ENCODE measurements at regions not wholly inside any gene's neighbourhood (a gene's known extent, or its start where the extent isn't known, plus 50 kb on each side); places are given as distances from the start of the nearest gene placed in this dataset.

- H3K4me2 ChIP-seq, result no peak overlapping the region
- no peaks in the 10 kb centered on the region for H3K27me3 ChIP-seq (ENCODE audit: insufficient read depth)
- no peak overlapping the region for H3K4me3 ChIP-seq
- no peak for ATAC-seq
- no peaks in the 10 kb centered on the region for H3K4me1 ChIP-seq (ENCODE audit: insufficient read depth)
- Mint-ChIP-seq H3K4me3 (no peak overlapping the region), H3K27ac (no peak overlapping the region), H3K36me3 (ENCODE audit: low read depth) (no peaks in the 10 kb centered on the region), H3K4me1 (no peaks in the 10 kb centered on the region), H3K27me3 (ENCODE audit: insufficient read depth, low read depth, poor library complexity) (no peaks in the 10 kb centered on the region), H3K9me3 (peaks cover 2% of the 10 kb centered on the region; the same call in 2 of the 3 replicates)
- H2AFZ ChIP-seq, result no peak overlapping the region
- no peak overlapping the region for H3K27ac ChIP-seq (ENCODE audit: low read depth)
- no peaks in the 10 kb centered on the region for H4K20me1 ChIP-seq (replicated peaks; ENCODE audit: insufficient read depth)
- H3K36me3 ChIP-seq (ENCODE audit: insufficient read depth), result no peaks in the 10 kb centered on the region
- TF ChIP-seq CTCF (conservative IDR thresholded peaks at IDR 0.05; ENCODE audit: low read depth in 2 of 2) (no peak), POLR2AphosphoS5 (IDR thresholded peaks at IDR 0.05; ENCODE audit: low read depth) (no peak), ETS1 (IDR thresholded peaks at IDR 0.05) (no peak), ZNF114 (CRISPR knock-in tag; IDR thresholded peaks at IDR 0.05) (no peak), ZNF462 (CRISPR knock-in tag; IDR thresholded peaks at IDR 0.05) (no peak), REST (IDR thresholded peaks at IDR 0.05; ENCODE audit: unreplicated experiment) (no peak), ZNF331 (CRISPR knock-in tag; IDR thresholded peaks at IDR 0.05; ENCODE audit: low read depth) (no peak)
- DNase-seq (ENCODE audit: low spot score), result no peak
- no peaks in the 10 kb centered on the region for H3F3A ChIP-seq (replicated peaks; ENCODE audit: low read depth)
- H3K79me2 ChIP-seq (replicated peaks; ENCODE audit: insufficient read depth), result no peaks in the 10 kb centered on the region
- H3K9me2 ChIP-seq (ENCODE audit: insufficient read depth), result no peaks in the 10 kb centered on the region
These were observed 426.3 kb downstream of the NLGN4X start for GRCh38 chrX:5802391-5802790.
